Activated naive CD4-positive, alpha-beta T cell (primary cell): ENCODE measurements at regions not wholly inside any gene's neighbourhood (a gene's known extent, or its start where the extent isn't known, plus 50 kb on each side); places are given as distances from the start of the nearest gene placed in this dataset.
"Not testable (repeated sequence)": the region's sequence is repeated elsewhere in the genome, so short reads cannot be mapped to it uniquely, and the experiment has no call there.

Experiments used
- DNase-seq, 4 experiments: peaks; one replicate each; lab custom pipeline; 2025; lab: John Stamatoyannopoulos, UW

DNA sequence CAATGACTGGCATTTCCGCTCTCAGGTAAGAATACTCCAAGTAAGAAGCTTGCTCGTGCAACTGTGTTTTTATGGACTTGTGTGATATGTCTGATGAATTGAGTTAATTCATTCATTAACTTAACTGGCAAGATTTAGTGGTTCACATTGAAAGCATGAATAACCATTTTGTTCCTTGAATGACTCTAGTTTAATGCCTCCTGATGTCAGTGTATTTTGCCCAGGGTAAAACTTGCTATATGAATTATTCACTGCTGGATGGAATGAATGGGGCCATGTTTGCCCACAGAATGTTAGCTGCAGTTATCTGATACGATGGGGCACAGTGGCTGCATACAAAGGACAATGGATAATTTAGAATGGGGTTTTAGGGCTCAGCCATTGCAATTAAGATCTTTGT is 124.1 kb downstream of the ZNF365 start:
- DNase-seq = no peak

DNA sequence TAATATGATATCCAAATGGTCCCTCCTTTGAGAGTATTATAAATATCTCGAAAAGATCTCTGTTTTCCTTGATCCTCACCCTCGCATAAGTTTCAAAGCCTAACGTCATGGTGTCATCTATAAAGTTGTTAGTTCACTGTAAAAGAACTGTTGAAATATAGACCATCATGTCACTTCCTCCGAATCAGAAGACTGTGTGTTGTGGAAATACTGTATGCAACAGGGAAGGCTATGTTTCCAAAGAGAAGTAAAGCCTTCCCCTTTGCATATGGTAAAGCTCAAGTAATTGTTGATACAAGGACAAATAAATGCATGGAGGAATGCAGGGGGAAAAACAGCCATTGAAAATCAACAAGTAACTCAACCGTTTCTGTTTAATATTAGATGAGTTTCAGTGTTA is 125.9 kb downstream of the ZNF365 start:
- DNase-seq = not testable (repeated sequence)

DNA sequence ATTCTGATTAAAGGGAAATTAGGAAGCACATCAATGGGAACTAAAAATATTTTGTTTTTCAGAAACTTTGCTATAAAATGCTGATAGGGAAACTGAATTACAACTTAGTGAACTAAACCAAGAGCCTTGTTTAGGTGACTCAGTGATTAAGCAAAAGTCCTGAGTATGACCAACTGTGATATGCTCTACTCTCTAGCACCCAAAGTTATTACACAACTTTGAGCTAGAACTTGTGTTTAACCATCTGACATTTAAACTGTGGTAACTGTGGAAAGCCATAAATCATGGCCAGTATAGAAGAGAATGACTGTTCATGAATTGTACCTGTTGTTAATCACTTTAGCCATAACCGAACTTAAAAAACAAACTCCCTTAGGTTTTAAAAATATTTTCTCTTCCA is 127.4 kb downstream of the ZNF365 start:
- DNase-seq = no peak

DNA sequence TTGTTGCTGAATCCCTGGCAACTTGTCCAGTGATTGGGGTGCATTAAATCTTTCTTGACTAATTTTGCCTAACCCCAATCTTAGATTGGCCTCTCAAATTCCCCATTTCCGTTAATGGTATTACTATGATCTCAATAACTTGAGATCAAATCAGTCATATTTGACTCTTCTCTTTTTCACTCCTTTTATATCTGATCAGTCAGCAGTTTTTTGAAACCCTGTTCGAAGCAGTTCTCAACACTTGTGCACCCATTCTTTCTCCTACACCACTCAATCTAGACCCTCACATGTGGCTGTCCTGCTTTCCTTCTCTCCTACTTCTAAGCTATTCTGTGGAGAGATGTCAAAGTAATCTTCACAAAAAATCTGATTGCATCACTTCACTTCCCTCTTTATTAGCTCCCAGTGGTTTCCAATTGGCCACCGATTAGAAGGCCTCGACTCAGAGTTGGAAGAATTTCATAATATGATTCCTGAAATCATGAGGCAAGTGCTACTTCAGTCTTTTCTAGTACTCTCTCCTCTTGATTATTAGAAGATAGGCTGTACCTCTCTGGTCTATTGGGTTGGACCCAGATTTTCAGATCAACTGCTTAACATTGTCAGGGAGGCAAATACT is 128.9 kb downstream of the ZNF365 start:
- no peak for DNase-seq

DNA sequence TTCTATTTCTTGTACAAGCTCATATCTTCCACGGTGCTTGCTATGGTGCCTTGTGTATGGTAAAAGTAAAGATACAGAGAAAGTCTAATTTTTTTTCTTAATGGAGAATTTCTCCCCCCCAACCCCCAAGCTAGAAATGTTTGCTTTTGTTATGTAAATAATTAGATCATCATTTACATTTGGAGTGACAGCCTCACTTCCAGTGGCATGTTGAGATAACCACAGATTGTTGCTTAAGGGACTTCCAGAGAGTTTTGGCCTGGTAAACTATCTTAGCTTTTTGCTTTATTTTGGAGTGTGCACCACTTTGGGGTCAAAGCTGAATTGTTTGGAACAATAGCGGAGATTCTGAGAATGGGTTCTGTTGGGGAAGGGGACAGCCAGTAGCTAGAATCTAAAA is 129.7 kb downstream of the ZNF365 start:
- no peak for DNase-seq

DNA sequence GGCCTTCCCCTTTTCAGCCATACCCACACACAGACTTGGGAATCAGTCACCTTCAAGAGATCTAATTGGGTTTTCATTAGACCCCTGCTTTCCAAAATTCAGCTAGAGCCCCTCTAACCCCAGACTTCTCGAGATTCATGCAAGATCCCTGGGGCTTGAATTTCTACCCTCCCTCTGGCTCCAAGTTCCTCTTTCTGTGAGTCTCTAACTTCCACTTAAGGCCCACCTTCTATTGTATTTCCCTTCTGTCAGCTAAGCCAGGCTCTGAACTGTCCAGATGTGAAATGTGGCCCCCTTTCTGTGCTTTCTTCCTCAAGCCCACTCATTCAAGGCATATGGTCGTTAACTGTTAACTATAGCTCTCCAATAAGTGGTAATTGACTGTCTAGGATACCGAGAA is 132.2 kb downstream of the ZNF365 start:
- no peak for DNase-seq

DNA sequence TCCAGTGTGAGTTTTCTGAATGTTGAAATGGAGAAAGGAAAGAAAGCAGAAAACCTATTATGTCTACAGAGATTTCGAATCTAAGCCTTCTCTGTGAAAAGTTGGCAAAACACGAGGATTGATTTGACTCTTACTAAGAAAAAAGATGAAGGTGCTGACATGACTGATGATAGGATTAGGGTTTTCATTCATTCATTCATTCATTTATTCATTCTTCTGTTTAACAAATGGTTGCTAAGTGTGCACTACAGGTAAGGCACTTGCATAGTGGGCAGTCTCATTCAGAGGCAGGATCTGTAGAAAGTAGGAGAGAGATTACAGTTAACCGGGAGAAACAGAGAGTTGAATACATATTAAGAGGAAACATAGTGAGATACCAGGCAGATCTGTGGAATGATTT is 137.1 kb downstream of the ZNF365 start:
- no peak for DNase-seq

DNA sequence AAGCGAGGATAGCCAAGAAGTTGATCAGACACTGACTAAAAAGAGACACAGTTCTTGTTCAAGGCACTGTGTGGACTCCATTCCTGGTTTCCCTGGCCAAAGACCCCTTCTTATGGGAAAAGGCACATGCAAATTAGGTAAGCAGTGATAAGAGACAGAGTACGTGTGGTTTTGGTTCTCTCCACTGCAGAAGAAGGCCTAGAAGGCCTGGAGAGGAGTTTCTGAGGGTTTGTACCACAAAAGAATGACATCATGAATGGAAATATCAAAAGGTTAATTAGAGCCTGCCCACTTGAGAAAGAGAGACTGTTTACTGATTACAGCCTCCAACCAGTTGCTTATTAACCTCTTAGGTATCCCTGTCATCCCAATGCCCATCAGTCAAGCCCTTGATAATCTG is 137.5 kb downstream of the ZNF365 start:
- no peak for DNase-seq

DNA sequence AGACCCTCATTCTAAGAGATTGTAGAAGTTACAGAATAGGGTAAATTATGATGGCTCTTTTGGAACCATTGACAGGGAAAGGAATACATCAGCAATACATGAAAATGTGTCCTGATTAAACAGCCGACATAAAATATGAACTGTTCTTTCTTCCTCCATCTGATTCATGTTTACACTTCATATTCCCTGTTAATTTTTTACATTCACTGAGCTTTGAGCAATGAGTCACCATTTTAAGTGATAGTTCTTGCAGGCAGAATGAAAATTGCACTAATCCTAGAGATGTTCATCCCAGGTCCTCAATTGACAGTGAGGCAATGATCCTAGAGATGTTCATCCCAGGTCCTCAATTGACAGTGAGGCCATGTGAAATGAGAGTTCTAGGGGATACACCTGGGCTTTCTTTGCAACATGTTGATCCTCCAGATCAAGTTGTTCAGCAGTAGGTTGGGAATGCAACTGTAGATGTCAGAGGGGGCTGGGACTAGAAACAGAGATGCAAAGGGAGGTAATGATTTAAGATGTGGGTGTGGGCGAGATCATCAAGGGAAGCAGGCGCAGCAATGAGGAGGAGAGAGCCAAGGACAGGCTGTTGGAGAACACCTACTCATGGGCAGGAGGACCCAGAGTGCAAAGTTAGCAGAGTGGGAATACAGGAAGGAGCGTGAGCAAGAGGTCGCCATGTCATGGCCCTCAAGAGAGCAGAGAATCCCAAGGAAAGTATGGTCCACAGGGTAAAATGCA is 138.7 kb downstream of the ZNF365 start:
- DNase-seq = no peak

DNA sequence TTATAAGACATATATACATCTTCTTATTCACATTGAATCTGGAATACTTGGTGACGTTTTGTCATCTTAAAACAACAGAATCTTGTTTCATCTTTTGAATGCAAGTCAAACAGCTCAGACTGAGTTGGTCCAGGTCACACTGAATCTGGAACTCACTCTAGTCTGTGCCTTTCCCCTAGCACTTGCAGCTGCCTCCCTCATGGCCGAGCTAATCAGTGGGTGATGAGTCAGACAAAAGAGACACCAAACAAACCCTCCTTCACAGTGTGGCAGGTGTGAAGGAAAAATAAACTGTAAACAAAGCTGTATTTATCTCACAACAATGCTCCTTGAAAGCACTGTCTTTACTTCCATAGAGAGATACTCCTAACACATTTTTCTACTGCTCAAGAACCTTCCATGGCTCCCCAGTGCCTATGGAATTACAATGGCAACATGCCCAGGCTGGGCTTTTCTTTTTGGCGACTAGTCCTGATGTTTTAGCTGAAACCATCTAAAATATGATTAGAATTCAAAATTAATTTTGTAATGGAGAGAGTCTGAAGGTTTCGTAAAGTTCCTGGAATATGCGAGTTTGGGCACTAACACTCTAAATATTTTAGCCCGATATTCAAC is 140.0 kb downstream of the ZNF365 start:
- no peak for DNase-seq

DNA sequence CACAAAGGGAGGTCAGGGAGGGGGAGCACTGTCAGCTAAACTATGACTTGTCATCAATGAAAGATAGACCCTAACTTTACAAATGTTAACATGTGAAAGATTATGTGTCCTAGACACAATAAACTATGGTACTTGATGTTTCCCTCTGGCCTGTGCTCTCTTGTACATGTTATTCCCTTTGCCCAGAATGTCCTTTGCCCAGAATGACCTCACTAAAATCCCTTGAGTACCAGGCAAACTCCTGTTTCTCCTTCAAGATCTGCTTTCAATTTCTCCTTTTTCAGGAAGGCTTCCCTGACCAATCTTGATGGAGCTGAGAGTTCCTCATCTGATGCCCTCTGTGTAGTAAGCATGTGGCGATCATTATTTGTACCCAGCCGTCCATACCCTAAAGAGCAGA is 143.1 kb downstream of the ZNF365 start:
- no peak for DNase-seq

DNA sequence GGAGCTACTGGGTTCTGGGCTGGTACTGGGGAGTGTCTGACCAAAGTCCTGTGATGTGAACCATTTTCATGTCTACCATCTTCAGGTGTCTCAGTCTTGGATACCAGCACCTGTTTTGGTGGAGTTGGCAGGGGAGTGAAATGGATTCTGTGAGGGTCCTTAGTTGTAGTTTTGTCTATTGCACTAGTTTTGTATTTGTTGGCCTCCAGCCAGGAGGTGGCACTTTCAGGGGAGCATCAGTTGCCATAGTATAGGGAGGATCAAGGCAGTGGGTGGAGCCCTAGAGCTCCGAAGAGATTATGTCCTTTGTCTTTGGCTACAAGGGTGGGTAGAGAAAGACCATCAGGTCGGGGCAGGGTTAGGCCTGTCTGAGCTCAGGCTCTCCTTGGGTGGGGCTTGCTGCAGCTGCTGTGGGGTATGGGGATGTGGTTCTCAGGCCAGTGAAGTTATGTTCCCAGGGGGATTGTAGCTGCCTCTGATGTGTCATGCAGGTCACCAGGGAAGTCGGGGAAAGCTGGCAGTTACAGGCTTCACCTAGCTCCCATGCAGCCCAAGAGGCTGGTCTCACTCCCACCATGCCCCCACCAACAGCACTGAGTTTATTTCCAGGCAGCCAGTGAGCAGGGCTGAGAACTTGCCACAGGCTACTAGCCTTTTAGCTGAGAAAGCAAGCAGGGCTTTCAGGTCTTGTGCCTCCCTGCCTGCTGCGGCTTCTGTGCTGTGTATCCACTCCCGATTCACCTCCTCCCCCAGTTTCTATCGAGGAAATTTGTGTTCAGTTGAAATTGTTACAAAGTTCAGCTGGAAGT is 153.1 kb downstream of the ZNF365 start:
- DNase-seq = no peak

DNA sequence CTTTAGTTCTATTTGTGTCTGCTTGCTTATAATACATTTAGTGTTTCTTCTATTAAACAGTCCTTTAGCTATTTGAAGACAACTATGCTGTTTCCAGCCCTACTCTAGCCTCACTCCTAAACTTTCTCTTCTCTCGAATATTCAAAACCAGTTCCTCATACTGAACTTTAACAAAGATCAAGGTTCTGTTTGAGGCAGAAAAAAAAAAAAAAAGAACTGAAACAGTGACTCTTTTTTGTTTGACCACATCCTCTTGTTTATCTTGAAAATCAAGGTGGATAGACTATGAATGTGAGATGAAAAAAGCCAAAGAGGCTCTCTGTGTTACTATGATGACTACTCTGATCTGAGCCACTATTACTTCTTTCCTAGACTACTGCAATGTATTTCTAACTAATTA is 154.3 kb downstream of the ZNF365 start:
- DNase-seq = no peak

DNA sequence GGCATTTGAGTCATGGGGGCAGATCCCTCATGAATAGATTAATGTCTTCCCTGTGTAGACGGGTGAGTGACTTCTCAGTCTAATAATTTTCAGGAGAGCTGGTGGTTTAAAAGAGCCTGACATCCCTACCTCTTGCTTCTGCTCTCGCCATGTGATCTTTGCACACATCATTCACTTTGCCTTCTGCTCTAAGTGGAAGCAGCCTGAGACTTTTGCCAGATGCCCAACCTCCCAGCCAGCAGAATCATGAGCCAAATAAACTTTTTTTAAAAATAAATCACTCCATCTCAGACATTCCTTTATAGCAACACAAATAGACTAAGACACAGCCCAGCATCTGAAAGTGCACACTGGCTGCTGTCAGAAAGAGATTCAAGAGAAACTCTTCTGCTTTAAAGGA is 155.2 kb downstream of the ZNF365 start:
- DNase-seq = no peak

DNA sequence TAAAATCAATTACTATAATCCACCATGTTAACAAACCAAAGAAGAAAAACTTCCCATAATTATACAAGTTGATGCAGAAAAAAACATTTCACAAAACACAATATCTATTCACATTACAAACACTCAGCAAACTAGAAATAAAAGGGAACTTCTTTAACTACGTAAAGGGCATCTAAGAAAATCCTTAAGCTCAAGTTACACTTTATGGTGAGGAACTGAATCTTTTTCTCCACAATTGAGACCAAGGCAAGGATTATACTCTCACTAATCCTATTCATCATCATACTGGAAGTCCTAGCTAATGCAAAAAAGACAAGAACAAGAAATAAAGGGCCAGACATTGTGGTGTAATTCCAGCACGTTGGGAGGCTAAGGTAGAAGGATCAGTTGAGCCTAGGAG is 159.9 kb downstream of the ZNF365 start:
- no peak for DNase-seq

DNA sequence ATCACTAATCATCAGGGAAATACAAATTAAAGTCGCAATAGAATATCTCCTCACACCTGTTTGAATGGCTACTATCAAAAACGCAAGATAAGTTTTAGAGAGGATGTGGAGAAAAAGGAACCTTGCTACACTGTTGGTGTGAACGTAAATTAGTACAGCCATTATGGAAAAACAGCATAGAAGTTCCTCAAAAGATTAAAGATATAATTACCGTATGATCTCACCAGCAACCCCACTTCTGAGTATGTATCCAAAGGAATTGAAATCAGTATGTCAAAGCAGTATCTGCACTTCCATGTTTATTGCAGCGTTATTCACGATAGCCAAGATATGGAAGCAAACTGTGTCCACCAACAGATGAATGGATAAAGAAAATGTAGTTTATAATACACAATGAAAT is 164.4 kb downstream of the ZNF365 start:
- no peak for DNase-seq

DNA sequence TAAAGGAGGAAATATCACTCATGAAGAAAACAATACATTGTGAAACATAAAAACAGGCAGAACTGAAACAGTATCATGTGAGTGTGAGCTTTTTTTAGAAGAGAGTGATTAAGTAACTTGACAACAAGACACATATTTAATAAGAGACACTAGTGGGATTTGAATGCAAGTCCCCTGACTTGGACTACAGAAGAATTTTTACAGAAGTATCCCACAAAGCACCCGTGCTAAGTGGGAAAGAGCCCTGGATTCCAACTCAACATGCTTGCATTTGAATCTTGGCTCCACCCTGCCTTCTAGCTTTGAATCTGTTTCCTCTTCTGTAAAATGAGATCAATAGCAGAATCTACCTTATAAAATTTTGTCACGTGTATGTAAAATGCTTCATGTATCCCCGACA is 166.2 kb downstream of the ZNF365 start:
- no peak for DNase-seq

DNA sequence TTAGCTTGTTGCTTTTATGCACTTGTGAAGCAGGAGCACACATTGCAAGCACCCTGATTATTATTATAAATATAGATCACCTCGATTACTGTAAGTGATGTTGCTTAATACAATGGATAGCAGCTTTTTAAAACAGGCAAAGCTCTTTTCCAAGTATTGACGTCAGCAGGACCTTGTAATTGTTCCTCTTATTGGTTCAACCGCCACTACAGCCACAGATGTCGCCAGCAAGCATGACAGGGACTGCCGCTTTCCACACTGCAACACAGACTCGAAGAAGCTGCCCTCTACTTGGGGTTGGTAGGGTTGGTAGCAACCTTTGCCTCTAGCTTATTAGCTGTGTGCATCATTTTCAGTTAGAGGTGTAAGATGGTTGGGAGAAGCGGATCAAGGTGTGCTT is 167.6 kb downstream of the ZNF365 start:
- no peak for DNase-seq

DNA sequence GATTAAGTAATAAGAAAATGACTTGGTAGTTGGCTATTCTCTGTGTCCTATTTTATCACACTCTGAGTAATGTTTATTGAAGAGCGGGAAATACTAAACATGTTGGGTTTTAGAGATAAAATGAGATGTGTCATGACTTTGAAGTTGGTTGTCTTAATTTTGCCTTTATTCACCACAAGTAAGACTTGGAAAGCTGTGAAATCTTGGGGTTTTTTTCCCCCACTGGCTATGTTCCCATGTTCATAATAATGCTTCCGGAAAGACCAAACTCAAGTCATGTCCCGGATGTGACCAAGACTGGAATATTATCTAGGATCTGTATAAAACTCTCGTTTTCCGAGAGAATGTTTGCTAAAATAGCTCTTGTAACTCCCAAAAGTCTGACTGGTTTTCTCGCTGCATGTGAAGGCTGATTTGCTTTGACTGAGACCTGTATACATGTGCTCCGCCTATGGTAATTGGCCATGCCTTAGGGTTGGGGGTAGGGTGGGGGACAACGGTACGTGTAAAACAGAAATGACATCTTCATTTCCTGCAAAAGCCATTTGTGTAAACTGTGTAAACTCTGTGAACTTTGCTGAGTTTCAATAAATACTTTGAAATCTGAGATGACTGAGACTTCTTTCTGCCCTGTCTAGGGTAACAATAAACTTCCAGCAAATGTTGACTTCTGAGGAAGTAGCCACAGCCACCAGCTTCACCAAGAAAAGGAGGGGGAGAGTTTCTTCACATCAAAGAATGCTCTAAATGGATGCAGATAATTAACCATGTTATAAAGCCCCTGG is 169.6 kb downstream of the ZNF365 start:
- no peak for DNase-seq

DNA sequence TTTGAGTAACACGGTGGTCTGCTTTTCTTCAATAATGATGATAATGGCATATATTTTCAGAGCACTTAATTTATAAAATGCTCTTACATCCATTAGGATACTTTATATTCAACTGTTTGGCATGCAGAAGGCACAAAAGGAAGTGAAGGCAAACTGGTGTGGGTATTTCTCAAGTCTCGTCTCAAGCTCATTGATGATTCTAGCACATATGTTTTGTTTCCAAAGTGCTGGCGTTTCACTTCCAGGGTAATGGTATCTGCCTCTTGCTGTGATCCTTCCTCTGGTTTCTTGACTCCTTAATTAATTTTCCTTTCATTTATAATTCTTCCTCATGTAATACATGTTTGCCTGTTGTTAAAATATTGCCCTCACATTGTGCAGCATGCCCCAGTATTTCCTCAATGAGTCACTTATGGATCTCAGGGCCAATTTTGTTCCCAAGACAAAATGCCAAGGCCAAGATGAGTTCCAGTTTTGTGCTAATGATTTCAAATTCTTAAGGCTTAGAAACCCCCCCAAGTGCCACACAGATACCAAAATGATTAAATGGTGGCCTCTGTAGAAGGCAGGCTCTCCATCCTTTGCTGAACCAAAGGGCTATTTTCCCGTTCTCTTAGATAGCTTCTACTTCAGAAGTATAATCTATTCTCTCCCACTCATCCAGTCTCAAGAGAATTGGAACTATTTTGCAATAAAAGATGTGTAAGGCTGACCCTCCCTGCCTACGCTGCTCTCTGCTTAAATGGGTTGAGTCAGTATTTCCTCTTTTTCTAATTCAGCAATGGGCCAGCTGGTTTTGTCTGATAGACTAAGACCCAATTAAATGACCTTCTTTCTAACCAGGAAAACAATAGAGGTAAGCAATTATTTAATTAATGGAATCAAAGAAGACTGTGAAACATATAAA is 171.2 kb downstream of the ZNF365 start:
- no peak for DNase-seq

DNA sequence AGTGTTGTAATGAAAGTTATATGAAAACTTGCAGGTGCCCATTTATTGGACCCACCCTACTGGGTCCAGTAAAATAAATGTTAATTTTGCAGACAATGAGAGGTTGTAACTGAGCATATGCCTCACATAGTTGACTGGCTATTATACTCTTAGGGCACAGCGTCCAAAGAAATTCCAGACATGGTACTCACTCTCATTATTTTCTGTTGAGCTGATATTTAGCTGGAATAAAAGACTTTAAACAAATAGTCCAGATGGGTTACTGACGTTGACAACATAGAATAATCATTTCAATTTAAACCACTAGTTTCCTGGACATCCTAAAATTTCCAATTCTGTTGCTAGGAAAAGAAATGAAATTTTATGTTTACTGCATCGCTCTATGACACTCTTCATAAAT is 174.5 kb downstream of the ZNF365 start:
- no peak for DNase-seq
